GM12874 (cell line): ENCODE measurements at regions not wholly inside any gene's neighbourhood (a gene's known extent, or its start where the extent isn't known, plus 50 kb on each side); places are given as distances from the start of the nearest gene placed in this dataset.

Experiments
- TF ChIP-seq, protein P1 (sequence below): IDR thresholded peaks from 2 replicates; pipeline ENCODE4 v1.5.1; 2011; ENCODE audit warnings: low read depth, mild to moderate bottlenecking, control low read depth, low read length, moderate library complexity; ENCODE audit not compliant: insufficient read depth

DNA sequence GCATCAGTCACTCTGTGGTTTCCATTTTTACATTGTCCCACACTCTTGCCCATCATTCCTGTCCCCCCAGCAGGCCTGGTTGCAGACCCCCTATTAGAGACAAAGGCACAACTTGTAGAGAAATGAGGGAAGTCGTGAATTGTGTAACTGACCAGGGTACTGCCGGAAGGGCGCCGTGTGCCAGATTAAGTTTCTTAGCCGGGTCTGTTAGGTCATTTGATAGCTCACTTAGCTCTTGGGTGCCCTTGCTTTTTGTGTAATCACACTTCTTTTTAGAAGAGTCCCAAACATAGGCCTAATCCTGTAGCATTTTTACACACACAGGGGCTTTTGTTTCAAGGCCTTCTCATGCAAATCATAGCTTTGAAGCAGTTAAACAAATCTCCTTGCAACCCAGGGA, 87.2 kb downstream of the CTAGE1 start:
- TF ChIP-seq, protein P1, sequence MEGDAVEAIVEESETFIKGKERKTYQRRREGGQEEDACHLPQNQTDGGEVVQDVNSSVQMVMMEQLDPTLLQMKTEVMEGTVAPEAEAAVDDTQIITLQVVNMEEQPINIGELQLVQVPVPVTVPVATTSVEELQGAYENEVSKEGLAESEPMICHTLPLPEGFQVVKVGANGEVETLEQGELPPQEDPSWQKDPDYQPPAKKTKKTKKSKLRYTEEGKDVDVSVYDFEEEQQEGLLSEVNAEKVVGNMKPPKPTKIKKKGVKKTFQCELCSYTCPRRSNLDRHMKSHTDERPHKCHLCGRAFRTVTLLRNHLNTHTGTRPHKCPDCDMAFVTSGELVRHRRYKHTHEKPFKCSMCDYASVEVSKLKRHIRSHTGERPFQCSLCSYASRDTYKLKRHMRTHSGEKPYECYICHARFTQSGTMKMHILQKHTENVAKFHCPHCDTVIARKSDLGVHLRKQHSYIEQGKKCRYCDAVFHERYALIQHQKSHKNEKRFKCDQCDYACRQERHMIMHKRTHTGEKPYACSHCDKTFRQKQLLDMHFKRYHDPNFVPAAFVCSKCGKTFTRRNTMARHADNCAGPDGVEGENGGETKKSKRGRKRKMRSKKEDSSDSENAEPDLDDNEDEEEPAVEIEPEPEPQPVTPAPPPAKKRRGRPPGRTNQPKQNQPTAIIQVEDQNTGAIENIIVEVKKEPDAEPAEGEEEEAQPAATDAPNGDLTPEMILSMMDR = no peak

DNA sequence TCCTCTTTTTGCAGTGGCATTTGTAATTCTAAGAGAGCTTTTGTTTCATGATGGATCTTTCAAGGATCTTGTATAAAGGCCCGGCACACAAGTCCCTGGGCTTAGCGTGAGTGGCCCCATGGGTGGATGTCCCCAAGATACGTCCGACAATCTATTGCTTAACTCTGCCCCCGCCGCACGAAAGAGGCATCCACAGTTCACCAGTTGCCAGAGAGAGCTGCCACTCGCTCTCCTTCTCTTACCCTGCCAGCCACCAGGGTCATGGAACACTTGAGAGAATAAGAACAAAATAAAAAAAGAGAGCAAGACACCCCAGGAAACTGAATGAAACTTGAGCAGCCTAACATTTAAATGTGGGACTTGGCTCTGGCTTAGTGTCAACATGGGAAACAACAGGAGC, 92.3 kb downstream of the CTAGE1 start:
- TF ChIP-seq, protein P1 = no peak

DNA sequence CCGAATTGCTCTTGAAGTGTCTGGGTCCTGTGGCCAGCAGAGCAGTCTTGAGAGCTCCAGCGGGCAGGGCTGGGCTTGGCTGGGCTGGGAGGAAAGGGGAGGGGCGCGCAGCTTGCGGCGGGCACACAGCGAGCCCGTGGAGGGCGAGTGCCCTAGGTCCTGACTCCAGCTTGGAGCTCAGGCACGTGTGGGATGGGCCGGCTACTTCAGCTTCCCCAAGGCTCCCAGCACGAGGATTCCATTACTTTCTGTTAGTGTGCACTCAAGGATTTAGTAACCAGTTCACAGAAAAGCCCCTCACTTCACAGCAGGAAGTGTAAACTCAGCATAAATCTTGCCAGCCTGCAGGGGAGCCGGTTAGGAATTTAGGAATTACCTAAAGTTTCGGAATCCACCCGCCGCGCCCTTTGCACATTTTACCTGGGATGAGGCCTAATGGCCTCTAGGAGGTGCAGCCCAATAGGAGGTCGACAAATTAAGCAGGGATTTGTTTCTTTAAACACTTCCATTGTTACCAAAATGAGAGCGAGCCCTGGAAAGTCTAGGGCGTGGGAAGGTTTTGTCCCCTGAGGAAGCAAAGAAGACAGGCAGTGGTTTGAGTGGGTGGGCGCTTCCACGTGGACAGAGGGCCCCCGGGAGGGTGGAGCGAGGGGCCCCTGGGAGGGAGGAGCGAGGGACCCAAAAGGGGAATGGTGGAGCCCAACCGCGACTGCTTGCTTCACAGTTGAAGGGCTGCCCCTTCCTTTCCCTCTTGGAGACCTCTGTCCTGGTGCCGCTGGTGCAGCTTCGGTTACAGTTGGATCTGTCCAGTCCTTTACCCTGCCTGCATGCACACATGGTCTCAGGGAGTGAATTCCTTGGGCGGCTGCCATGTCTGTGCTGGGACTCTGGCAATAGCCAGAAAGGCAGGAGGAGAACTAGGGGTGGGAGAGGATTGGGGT, 93.3 kb downstream of the CTAGE1 start:
- TF ChIP-seq, protein P1 = no peak

DNA sequence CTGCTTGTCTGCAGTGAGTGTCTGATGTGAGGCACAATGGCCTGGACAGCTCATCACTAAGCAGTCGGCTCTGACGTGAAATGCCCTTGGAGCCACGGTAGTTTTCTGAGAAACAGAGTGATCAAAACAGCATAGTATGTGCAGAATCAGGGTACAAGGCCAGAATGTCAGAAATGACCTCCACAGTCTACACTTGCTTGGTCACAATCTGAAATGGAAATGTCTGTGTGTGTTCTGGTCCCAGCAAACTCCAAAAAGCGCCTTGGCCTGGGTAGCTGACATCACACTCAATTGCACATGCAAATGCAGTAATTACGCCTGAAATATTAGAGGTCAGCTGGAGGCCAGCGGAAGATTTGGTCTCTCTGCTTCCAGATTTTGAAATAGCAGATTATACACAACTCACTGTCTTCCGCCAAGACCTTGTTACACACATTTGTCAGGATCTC, 95.4 kb downstream of the CTAGE1 start:
- TF ChIP-seq, protein P1 = no peak

DNA sequence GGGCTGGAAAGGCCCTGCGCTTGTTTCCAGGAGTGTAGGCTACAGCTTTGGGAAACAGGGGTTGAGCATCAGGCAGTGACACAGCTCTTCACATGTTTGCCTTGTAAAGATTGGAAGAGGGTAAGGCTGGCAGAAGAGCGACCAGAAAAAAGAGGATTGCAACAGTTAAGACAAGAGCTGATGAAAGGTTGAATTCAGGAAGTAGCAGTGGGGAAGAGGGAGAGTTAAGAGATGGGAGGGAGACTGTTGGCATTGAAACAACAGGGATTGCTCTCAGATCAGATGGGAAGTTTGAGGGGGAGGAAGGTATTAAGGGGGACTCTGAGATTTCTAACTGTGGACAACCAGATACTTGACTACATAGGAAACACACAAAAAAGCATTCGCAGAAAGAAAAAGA, 96.9 kb downstream of the CTAGE1 start:
- TF ChIP-seq, protein P1 = no peak

DNA sequence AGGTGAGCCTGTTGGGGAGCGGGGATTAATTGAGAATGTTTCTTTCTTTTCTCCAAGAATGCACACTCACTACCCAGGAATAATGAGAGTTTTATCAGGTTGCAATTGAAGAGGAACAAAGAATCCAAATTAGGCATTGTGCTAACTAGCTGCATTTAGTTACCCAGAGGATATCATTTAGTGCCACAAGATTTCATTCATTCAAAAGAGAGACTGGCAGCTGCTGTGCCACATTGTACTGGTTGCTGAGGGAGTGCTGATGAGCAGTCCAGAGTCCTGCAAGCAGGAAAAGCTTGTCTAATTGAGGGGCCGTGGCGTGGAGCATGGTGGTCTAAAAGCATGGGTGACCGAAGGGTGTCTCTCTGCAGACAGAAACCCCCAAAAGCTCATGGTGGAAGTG, 97.6 kb downstream of the CTAGE1 start:
- TF ChIP-seq, protein P1 = no peak

DNA sequence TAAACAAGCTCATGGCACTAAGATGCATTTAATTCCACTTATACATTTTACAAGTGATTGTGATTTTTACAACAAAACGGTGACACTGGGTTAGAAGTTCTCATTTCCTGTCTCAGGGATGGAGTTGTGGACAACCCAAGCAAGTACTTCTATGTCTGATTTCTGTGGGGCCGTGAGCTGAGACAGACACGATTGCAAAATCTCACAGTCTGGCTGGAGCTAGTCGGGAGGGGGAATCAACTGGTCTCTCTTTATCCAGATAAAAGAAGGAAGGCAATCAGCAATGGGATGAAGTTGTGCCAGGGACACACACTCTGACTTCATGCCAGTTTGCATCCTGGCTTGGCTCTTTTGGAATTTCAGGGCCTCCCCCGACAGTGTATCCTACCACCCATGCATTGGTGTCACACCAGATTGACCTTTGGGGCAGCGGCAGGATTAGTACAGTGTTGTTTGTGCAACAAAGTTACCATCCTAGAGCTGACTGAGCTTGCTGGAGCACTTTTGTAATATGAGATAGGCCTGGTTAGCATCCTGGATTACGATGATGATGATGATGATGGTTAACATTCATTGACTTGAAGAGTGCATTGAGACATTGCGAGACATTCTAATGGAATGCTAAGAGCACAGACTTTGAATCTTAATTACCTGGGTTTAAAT, 98.8 kb downstream of the CTAGE1 start:
- TF ChIP-seq, protein P1 = no peak
